Neural cell (in vitro differentiated cells): ENCODE measurements at regions not wholly inside any gene's neighbourhood (a gene's known extent, or its start where the extent isn't known, plus 50 kb on each side); places are given as distances from the start of the nearest gene placed in this dataset.

Experiments used
- CTCF ChIP-seq: fragments of 450-650 bp; IDR thresholded peaks from 2 replicates; pipeline ENCODE4 v1.5.1; 2014; ENCODE audit warnings: antibody characterized with exemption, mild to moderate bottlenecking, moderate library complexity; ENCODE audit not compliant: poor library complexity, severe bottlenecking
- EP300 ChIP-seq: fragments of 450-650 bp; conservative IDR thresholded peaks from 2 replicates; pipeline ENCODE4 v1.6.1; 2014; ENCODE audit warnings: antibody characterized with exemption, mild to moderate bottlenecking, moderate library complexity; ENCODE audit not compliant: poor library complexity, severe bottlenecking
- POLR2AphosphoS5 ChIP-seq: IDR thresholded peaks from 2 replicates; pipeline ENCODE4 v1.6.1; 2012
- RAD21 ChIP-seq: fragments of 450-650 bp; conservative IDR thresholded peaks from 2 replicates; pipeline ENCODE4 v1.6.1; 2014; ENCODE audit warnings: antibody characterized with exemption, mild to moderate bottlenecking, moderate library complexity
- SMC3 ChIP-seq: fragments of 450-650 bp; conservative IDR thresholded peaks from 2 replicates; pipeline ENCODE4 v1.6.1; 2014; ENCODE audit warnings: antibody characterized with exemption, mild to moderate bottlenecking, moderate library complexity; ENCODE audit not compliant: poor library complexity
- TAF1 ChIP-seq: IDR thresholded peaks from 2 replicates; pipeline ENCODE4 v1.6.1; 2012; ENCODE audit warnings: low read depth

DNA sequence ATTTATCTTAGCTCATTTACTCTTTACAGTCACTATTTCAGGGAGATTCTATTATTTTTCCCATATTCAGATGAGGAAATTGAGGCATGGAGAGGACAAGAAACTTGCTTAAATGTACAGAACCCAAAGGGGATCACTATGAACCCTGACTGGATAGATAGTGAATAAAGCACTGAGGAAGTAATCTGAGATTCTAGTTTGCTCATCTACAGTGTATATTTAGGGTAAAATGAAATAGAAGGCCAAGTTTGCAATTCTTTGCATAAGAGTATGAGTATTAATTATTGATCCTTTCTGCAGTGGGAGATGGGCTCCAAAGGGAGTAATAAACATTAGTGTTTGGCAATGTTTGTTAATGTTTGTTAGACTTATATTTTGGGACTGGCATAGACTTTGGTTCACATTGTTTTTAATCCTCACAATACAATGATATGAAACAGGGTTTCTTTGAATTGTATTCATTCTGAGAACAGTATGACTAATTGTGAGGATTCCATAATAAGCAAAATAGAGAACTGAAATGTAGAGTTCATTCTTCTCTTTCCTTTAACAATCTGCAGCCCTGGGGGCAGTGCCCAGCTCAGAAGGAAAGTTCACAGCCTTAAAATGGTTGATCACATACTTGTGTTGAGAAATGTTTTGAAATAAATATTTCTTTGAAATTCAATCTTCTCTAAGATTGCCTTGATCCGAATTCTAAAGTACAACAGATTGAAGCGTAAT lies 131.0 kb upstream of the ZNF804B start:
- TF ChIP-seq RAD21 (no peak), CTCF (no peak), TAF1 (no peak), POLR2AphosphoS5 (no peak), SMC3 (no peak), EP300 (no peak)
